ENCODE measurements at regions not wholly inside any gene's neighbourhood (a gene's known extent, or its start where the extent isn't known, plus 50 kb on each side); places are given as distances from the start of the nearest gene placed in this dataset.

- no peak for TF ChIP-seq REST (IDR thresholded peaks at IDR 0.05; ENCODE audit: low read depth)
- no peak for TF ChIP-seq EZH2 (IDR thresholded peaks at IDR 0.05)
- no peak for TF ChIP-seq ZNF274 (IDR thresholded peaks at IDR 0.05; ENCODE audit: low read depth, low read length)
- no peak for TF ChIP-seq POLR2AphosphoS5 (IDR thresholded peaks at IDR 0.05; ENCODE audit: low read depth, low read length)
Observed at GRCh38 chr5:67454957-67455561, 258.5 kb upstream of the CD180 start (continued).

- DNase-seq (ENCODE audit: low read depth, low spot score): no peak
- POLR2A ChIA-PET: no interaction called here
- H3K4me1 ChIP-seq (ENCODE audit: control insufficient read depth in 1 of 2, insufficient read depth in 2 of 2, low read length in 2 of 2): no peaks in the 10 kb centered on the region
Observed at GRCh38 chr5:67453111-67453905, 256.7 kb upstream of the CD180 start.

More at GRCh38 chr5:67453111-67453905, 256.7 kb upstream of the CD180 start:
- Histone ChIP-seq H3K9ac (ENCODE audit: low read length) (no peak overlapping the region), H3K36me3 (ENCODE audit: control insufficient read depth in 1 of 2, insufficient read depth in 2 of 2, low read length in 2 of 2) (no peaks in the 10 kb centered on the region), H3K79me2 (ENCODE audit: insufficient read depth, low read length) (no peaks in the 10 kb centered on the region), H3K4me2 (ENCODE audit: low read length) (no peak overlapping the region), H3K27ac (ENCODE audit: low read depth, low read length) (no peak overlapping the region), H2AFZ (ENCODE audit: low read depth, low read length, poor library complexity, severe bottlenecking) (no peak overlapping the region), H3K27me3 (ENCODE audit: insufficient read depth, low read length) (no peaks in the 10 kb centered on the region), H3K9me3 (ENCODE audit: control insufficient read depth in 1 of 2, insufficient read depth in 1 of 2, low read depth in 1 of 2, low read length in 2 of 2) (no peaks in the 10 kb centered on the region), H3K9me2 (ENCODE audit: insufficient read depth) (no peaks in the 10 kb centered on the region), H4K20me1 (ENCODE audit: insufficient read depth) (no peaks in the 10 kb centered on the region; the same call in 1 of the 2 replicates), H3K4me3 (replicated peaks in 1 of 2; ENCODE audit: low read depth in 1 of 2, low read length in 2 of 2) (no peak overlapping the region)
- ChIA-PET CTCF (interaction anchor here (0.8 kb wide), 1 partner anchor 40 kb away, joined by 3 read pairs; no protein-coding TSS in a partner anchor), RAD21 (ENCODE audit: low non-redundant PET in 1 of 2, low total read pairs in 2 of 2, uncharacterized antibody in 2 of 2, unreplicated experiment in 2 of 2) (no interaction called here)
- TF ChIP-seq ZBTB33 (IDR thresholded peaks at IDR 0.05; ENCODE audit: extremely low read depth, insufficient replicate concordance, low read length) (no peak), MAX (IDR thresholded peaks at IDR 0.05) (no peak), SP1 (IDR thresholded peaks at IDR 0.05; ENCODE audit: low read depth) (no peak), ELF1 (IDR thresholded peaks at IDR 0.05; ENCODE audit: borderline replicate concordance, low read depth) (no peak), CTCF (IDR thresholded peaks at IDR 0.05 in 2 of 3, conservative IDR thresholded peaks at IDR 0.05 in 1 of 3; ENCODE audit: borderline replicate concordance in 1 of 3, insufficient read depth in 1 of 3, low read depth in 2 of 3, low read length in 2 of 3) (no peak), EGR1 (IDR thresholded peaks at IDR 0.05; ENCODE audit: low read depth) (no peak)
- BruUV-seq (replicated peaks): no TSS peak
- intact Hi-C loops (cut with micrococcal nuclease): no loop called here
- no peak for ATAC-seq
